ENCODE measurements at regions not wholly inside any gene's neighbourhood (a gene's known extent, or its start where the extent isn't known, plus 50 kb on each side); places are given as distances from the start of the nearest gene placed in this dataset.

- DNase-seq (ENCODE audit: low read depth) = no peak
Measured at GRCh38 chr14:101226265-101226602, 322.7 kb upstream of the RTL1 start.

GRCh38 chr14:101226603-101227425 lies 323.3 kb upstream of the RTL1 start:
- no peak for DNase-seq (ENCODE audit: low read depth)

GRCh38 chr14:101227611-101228594 lies 324.4 kb upstream of the RTL1 start:
- DNase-seq (ENCODE audit: low read depth) = no peak

- no peak for DNase-seq (ENCODE audit: low read depth)
Measured at GRCh38 chr14:101228949-101229541, 325.5 kb upstream of the RTL1 start.

- DNase-seq (ENCODE audit: low read depth) = no peak
Measured at GRCh38 chr14:101229666-101230065, 326.1 kb upstream of the RTL1 start.

- DNase-seq (ENCODE audit: low read depth) = no peak
Measured at GRCh38 chr14:101230161-101230850, 326.8 kb upstream of the RTL1 start.

GRCh38 chr14:101230851-101231550 lies 327.5 kb upstream of the RTL1 start:
- no peak for DNase-seq (ENCODE audit: low read depth)

GRCh38 chr14:101231828-101232227 lies 328.3 kb upstream of the RTL1 start:
- DNase-seq (ENCODE audit: low read depth) = no peak

- no peak for DNase-seq (ENCODE audit: low read depth)
Measured at GRCh38 chr14:101232340-101233020, 328.8 kb upstream of the DIO3 start.

- DNase-seq (ENCODE audit: low read depth) = no peak
Measured at GRCh38 chr14:101233021-101233366, 328.3 kb upstream of the DIO3 start.

- no peak for DNase-seq (ENCODE audit: low read depth)
Measured at GRCh38 chr14:101233391-101233790, 327.9 kb upstream of the DIO3 start.

GRCh38 chr14:101233808-101234207 lies 327.5 kb upstream of the DIO3 start:
- no peak for DNase-seq (ENCODE audit: low read depth)

GRCh38 chr14:101234244-101234937 lies 326.9 kb upstream of the DIO3 start:
- no peak for DNase-seq (ENCODE audit: low read depth)

GRCh38 chr14:101234999-101235334 lies 326.3 kb upstream of the DIO3 start:
- no peak for DNase-seq (ENCODE audit: low read depth)

GRCh38 chr14:101235335-101236103 lies 325.8 kb upstream of the DIO3 start:
- no peak for DNase-seq (ENCODE audit: low read depth)

GRCh38 chr14:101236496-101237251 lies 324.6 kb upstream of the DIO3 start:
- DNase-seq (ENCODE audit: low read depth) = no peak

GRCh38 chr14:101237252-101237616 lies 324.1 kb upstream of the DIO3 start:
- DNase-seq (ENCODE audit: low read depth) = no peak

- no peak for DNase-seq (ENCODE audit: low read depth)
Measured at GRCh38 chr14:101239065-101239464, 322.2 kb upstream of the DIO3 start.

- DNase-seq (ENCODE audit: low read depth) = no peak
Measured at GRCh38 chr14:101241147-101241546, 320.1 kb upstream of the DIO3 start.

Data from forelimb muscle (tissue), 1 donor.